Stimulated activated CD8-positive, alpha-beta memory T cell treated with anti-CD3 and anti-CD28 coated beads, Interleukin-4, amount 100 ng/mL, for 1 hour (primary cell): ENCODE measurements at regions not wholly inside any gene's neighbourhood (a gene's known extent, or its start where the extent isn't known, plus 50 kb on each side); places are given as distances from the start of the nearest gene placed in this dataset.

Experiments
- DNase-seq, 2 donors: peaks; one replicate each; pipeline ENCODE4 v3.0.0-alpha.2; 2020; ENCODE audit warnings: low read depth in 2 of 2, low spot score in 1 of 2

- no peak for DNase-seq
These were observed 633.2 kb upstream of the EEF2KMT start for GRCh38 chr16:5730783-5731182.

- DNase-seq: no peak
These were observed 624.6 kb upstream of the EEF2KMT start for GRCh38 chr16:5722116-5722619.

GRCh38 chr16:5715155-5715554 lies 617.6 kb upstream of the EEF2KMT start:
- no peak for DNase-seq

GRCh38 chr16:5709889-5710288 lies 612.3 kb upstream of the EEF2KMT start:
- no peak for DNase-seq

- DNase-seq: no peak
These were observed 608.6 kb upstream of the EEF2KMT start for GRCh38 chr16:5706211-5706610.

- no peak for DNase-seq
These were observed 606.7 kb upstream of the EEF2KMT start for GRCh38 chr16:5704271-5704670.

GRCh38 chr16:5693426-5693825 lies 595.8 kb upstream of the EEF2KMT start:
- no peak for DNase-seq

GRCh38 chr16:5681966-5682365 lies 584.4 kb upstream of the EEF2KMT start:
- no peak for DNase-seq

GRCh38 chr16:5678371-5678770 lies 580.8 kb upstream of the EEF2KMT start:
- no peak for DNase-seq

GRCh38 chr16:5671421-5671820 lies 573.8 kb upstream of the EEF2KMT start:
- DNase-seq: no peak

GRCh38 chr16:5670198-5670597 lies 572.6 kb upstream of the EEF2KMT start:
- no peak for DNase-seq

- DNase-seq: no peak
These were observed 571.0 kb upstream of the EEF2KMT start for GRCh38 chr16:5668553-5668952.

GRCh38 chr16:5665834-5666233 lies 568.2 kb upstream of the EEF2KMT start:
- no peak for DNase-seq

- DNase-seq: no peak
These were observed 556.2 kb upstream of the EEF2KMT start for GRCh38 chr16:5653789-5654188.

- no peak for DNase-seq
These were observed 555.4 kb upstream of the EEF2KMT start for GRCh38 chr16:5653041-5653440.

GRCh38 chr16:5649762-5650743 lies 552.5 kb upstream of the EEF2KMT start:
- no peak for DNase-seq

- DNase-seq: no peak
These were observed 549.5 kb upstream of the EEF2KMT start for GRCh38 chr16:5647051-5647450.

- no peak for DNase-seq
These were observed 546.4 kb upstream of the EEF2KMT start for GRCh38 chr16:5643855-5644531.

GRCh38 chr16:5642436-5642835 lies 544.8 kb upstream of the EEF2KMT start:
- DNase-seq: no peak

GRCh38 chr16:5642011-5642410 lies 544.4 kb upstream of the EEF2KMT start:
- DNase-seq: no peak

- DNase-seq: no peak
These were observed 543.3 kb upstream of the EEF2KMT start for GRCh38 chr16:5640883-5641282.

- DNase-seq: no peak
These were observed 541.9 kb upstream of the EEF2KMT start for GRCh38 chr16:5639531-5639930.
